WTC11 (cell line): ENCODE measurements at regions not wholly inside any gene's neighbourhood (a gene's known extent, or its start where the extent isn't known, plus 50 kb on each side); places are given as distances from the start of the nearest gene placed in this dataset.

ENCODE experiments used
- CREM ChIP-seq: sonication (generic); formaldehyde crosslinking; IDR thresholded peaks from 2 replicates; pipeline ENCODE4 v1.8.1; 2022; ENCODE audit warnings: mild to moderate bottlenecking, missing genetic modification reagents, moderate library complexity
- E2F5 ChIP-seq: sonication (generic); formaldehyde crosslinking; IDR thresholded peaks from 2 replicates; pipeline ENCODE4 v1.8.1; 2022; ENCODE audit warnings: mild to moderate bottlenecking, moderate library complexity, missing genetic modification reagents
- FOXP1 ChIP-seq: sonication (generic); formaldehyde crosslinking; IDR thresholded peaks from 2 replicates; pipeline ENCODE4 v1.8.0; 2022; ENCODE audit warnings: missing genetic modification reagents, mild to moderate bottlenecking, moderate library complexity, borderline replicate concordance
- JUN ChIP-seq: sonication (generic); formaldehyde crosslinking; IDR thresholded peaks from 2 replicates; pipeline ENCODE4 v1.8.0; 2023; ENCODE audit warnings: mild to moderate bottlenecking, missing genetic modification reagents
- NFE2L1 ChIP-seq: sonication (generic); formaldehyde crosslinking; IDR thresholded peaks from 2 replicates; pipeline ENCODE4 v1.8.1; 2023; ENCODE audit warnings: missing genetic modification reagents
- TCF7 ChIP-seq: sonication (generic); formaldehyde crosslinking; IDR thresholded peaks from 2 replicates; pipeline ENCODE4 v1.8.0; 2022; ENCODE audit warnings: mild to moderate bottlenecking, low read depth, missing genetic modification reagents, moderate library complexity
- TEAD4 ChIP-seq: sonication (generic); formaldehyde crosslinking; IDR thresholded peaks from 2 replicates; pipeline ENCODE4 v1.8.0; 2022; ENCODE audit warnings: mild to moderate bottlenecking, missing genetic modification reagents
- ZNF121 ChIP-seq: sonication (generic); formaldehyde crosslinking; IDR thresholded peaks from 2 replicates; pipeline ENCODE4 v1.8.0; 2023; ENCODE audit warnings: missing genetic modification reagents
- ZNF232 ChIP-seq: sonication (generic); formaldehyde crosslinking; IDR thresholded peaks from 2 replicates; pipeline ENCODE4 v1.8.0; 2022; ENCODE audit warnings: mild to moderate bottlenecking, missing genetic modification reagents
- TF ChIP-seq, protein P1 (sequence below): sonication (generic); formaldehyde crosslinking; IDR thresholded peaks from 2 replicates; pipeline ENCODE4 v1.8.0; 2022; ENCODE audit warnings: mild to moderate bottlenecking, missing genetic modification reagents
- TF ChIP-seq, protein P2 (sequence below): fragments of 200-600 bp; IDR thresholded peaks from 2 replicates; pipeline ENCODE4 v1.8.0; 2022; ENCODE audit warnings: antibody characterized with exemption
- TF ChIP-seq, protein P3 (sequence below): sonication (generic); formaldehyde crosslinking; IDR thresholded peaks from 2 replicates; pipeline ENCODE4 v1.8.0; 2022; ENCODE audit warnings: mild to moderate bottlenecking, missing genetic modification reagents
- TF ChIP-seq, protein P4 (sequence below): sonication (generic); formaldehyde crosslinking; IDR thresholded peaks from 2 replicates; pipeline ENCODE4 v1.8.1; 2022; ENCODE audit warnings: low read depth, missing genetic modification reagents, borderline replicate concordance
- TF ChIP-seq, protein P5 (sequence below): sonication (generic); formaldehyde crosslinking; IDR thresholded peaks from 2 replicates; pipeline ENCODE4 v1.8.0; 2023; ENCODE audit warnings: missing genetic modification reagents

DNA sequence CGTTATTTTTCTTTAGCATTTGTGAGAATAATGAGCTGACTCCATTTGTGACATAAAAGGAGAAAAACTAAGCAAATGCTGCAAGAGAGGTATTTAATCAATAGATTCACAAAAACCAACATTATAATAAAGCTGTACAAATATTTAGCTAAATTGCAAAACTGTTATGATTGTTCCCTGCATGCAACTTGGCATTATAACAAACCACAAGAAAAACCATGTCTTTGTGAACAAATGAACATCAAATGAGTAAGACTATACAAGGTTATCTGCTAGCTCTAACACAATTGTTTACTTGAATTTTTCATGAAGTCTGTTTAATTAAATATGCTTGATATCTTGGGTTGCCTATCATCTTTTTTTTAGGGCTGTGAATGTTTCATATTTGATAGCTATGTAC is 50.8 kb upstream of the PPP1R9A start:
- TF ChIP-seq, protein P1, sequence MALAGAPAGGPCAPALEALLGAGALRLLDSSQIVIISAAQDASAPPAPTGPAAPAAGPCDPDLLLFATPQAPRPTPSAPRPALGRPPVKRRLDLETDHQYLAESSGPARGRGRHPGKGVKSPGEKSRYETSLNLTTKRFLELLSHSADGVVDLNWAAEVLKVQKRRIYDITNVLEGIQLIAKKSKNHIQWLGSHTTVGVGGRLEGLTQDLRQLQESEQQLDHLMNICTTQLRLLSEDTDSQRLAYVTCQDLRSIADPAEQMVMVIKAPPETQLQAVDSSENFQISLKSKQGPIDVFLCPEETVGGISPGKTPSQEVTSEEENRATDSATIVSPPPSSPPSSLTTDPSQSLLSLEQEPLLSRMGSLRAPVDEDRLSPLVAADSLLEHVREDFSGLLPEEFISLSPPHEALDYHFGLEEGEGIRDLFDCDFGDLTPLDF (CRISPR knock-in tag) = no peak
- TF ChIP-seq, protein P2, sequence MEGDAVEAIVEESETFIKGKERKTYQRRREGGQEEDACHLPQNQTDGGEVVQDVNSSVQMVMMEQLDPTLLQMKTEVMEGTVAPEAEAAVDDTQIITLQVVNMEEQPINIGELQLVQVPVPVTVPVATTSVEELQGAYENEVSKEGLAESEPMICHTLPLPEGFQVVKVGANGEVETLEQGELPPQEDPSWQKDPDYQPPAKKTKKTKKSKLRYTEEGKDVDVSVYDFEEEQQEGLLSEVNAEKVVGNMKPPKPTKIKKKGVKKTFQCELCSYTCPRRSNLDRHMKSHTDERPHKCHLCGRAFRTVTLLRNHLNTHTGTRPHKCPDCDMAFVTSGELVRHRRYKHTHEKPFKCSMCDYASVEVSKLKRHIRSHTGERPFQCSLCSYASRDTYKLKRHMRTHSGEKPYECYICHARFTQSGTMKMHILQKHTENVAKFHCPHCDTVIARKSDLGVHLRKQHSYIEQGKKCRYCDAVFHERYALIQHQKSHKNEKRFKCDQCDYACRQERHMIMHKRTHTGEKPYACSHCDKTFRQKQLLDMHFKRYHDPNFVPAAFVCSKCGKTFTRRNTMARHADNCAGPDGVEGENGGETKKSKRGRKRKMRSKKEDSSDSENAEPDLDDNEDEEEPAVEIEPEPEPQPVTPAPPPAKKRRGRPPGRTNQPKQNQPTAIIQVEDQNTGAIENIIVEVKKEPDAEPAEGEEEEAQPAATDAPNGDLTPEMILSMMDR = no peak
- TF ChIP-seq E2F5 (CRISPR knock-in tag) = no peak
- no peak for TF ChIP-seq TCF7 (CRISPR knock-in tag)
- TF ChIP-seq, protein P3, sequence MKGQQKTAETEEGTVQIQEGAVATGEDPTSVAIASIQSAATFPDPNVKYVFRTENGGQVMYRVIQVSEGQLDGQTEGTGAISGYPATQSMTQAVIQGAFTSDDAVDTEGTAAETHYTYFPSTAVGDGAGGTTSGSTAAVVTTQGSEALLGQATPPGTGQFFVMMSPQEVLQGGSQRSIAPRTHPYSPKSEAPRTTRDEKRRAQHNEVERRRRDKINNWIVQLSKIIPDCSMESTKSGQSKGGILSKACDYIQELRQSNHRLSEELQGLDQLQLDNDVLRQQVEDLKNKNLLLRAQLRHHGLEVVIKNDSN (CRISPR knock-in tag) = no peak
- TF ChIP-seq, protein P4, sequence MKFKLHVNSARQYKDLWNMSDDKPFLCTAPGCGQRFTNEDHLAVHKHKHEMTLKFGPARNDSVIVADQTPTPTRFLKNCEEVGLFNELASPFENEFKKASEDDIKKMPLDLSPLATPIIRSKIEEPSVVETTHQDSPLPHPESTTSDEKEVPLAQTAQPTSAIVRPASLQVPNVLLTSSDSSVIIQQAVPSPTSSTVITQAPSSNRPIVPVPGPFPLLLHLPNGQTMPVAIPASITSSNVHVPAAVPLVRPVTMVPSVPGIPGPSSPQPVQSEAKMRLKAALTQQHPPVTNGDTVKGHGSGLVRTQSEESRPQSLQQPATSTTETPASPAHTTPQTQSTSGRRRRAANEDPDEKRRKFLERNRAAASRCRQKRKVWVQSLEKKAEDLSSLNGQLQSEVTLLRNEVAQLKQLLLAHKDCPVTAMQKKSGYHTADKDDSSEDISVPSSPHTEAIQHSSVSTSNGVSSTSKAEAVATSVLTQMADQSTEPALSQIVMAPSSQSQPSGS = no peak
- no peak for TF ChIP-seq TEAD4
- TF ChIP-seq, protein P5, sequence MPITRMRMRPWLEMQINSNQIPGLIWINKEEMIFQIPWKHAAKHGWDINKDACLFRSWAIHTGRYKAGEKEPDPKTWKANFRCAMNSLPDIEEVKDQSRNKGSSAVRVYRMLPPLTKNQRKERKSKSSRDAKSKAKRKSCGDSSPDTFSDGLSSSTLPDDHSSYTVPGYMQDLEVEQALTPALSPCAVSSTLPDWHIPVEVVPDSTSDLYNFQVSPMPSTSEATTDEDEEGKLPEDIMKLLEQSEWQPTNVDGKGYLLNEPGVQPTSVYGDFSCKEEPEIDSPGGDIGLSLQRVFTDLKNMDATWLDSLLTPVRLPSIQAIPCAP = no peak
- TF ChIP-seq JUN (CRISPR knock-in tag) = no peak
- no peak for TF ChIP-seq NFE2L1 (CRISPR knock-in tag)
- no peak for TF ChIP-seq FOXP1 (CRISPR knock-in tag)
- TF ChIP-seq ZNF232 = no peak
- no peak for TF ChIP-seq ZNF121 (CRISPR knock-in tag)
- TF ChIP-seq CREM (CRISPR knock-in tag) = no peak
